Endothelial cell (in vitro differentiated cells): ENCODE measurements at regions not wholly inside any gene's neighbourhood (a gene's known extent, or its start where the extent isn't known, plus 50 kb on each side); places are given as distances from the start of the nearest gene placed in this dataset.
"Not testable (repeated sequence)": the region's sequence is repeated elsewhere in the genome, so short reads cannot be mapped to it uniquely, and the experiment has no call there.

Source experiments
- DNase-seq: peaks from one replicate; pipeline ENCODE4 v3.0.0; 2021; ENCODE audit warnings: low spot score
- H3K27ac Mint-ChIP-seq: one replicate; pipeline ENCODE4 v1.8.0; 2021; ENCODE audit warnings: mixed read lengths, inconsistent platforms; ENCODE audit not compliant: unreplicated experiment
- H3K27me3 Mint-ChIP-seq: one replicate; pipeline ENCODE4 v1.8.0; 2021; ENCODE audit warnings: mild to moderate bottlenecking, moderate library complexity, mixed read lengths, inconsistent platforms; ENCODE audit not compliant: unreplicated experiment
- H3K36me3 Mint-ChIP-seq: one replicate; pipeline ENCODE4 v1.8.0; 2021; ENCODE audit warnings: mild to moderate bottlenecking, low read depth, mixed read lengths, inconsistent platforms; ENCODE audit not compliant: unreplicated experiment
- H3K4me1 Mint-ChIP-seq: one replicate; pipeline ENCODE4 v1.8.0; 2021; ENCODE audit warnings: mild to moderate bottlenecking, mixed read lengths, inconsistent platforms; ENCODE audit not compliant: unreplicated experiment
- H3K4me3 Mint-ChIP-seq: one replicate; pipeline ENCODE4 v1.8.0; 2021; ENCODE audit warnings: mild to moderate bottlenecking, mixed read lengths, inconsistent platforms; ENCODE audit not compliant: unreplicated experiment
- H3K9me3 Mint-ChIP-seq: one replicate; pipeline ENCODE4 v1.8.0; 2021; ENCODE audit warnings: mixed read lengths, inconsistent platforms; ENCODE audit not compliant: unreplicated experiment
- CTCF ChIP-seq: fragments of 200-600 bp; sonication (generic); IDR thresholded peaks from one replicate; pipeline ENCODE4 v1.5.0; 2021; ENCODE audit warnings: antibody characterized with exemption; ENCODE audit not compliant: unreplicated experiment

DNA sequence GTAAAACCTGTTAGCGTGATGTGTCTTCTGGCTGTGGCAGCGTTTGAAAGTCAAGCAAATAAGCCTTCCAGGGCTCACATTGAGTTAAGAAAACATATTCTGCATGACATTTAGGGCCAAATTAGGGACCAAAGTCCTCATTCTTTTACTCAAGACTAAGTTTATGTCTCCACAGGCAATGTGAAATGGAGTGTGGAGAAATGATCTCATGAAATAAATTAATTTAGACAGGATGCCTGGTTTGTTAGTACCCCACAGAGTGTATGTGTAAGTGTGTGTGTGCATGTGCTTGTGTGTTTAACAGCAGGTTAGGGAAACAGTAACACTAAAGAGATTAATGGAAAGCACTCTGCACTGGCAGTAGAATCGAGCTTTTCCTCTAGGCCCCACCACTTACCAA, 82.9 kb upstream of the SNX2 start:
- Mint-ChIP-seq H3K27ac (no peak overlapping the region), H3K27me3 (peaks cover 2% of the 10 kb centered on the region)
- no peak for TF ChIP-seq CTCF

GRCh38 chr5:122693963-122694362, 80.9 kb upstream of the SNX2 start:
- no peaks in the 10 kb centered on the region for H3K36me3 Mint-ChIP-seq
- no peaks in the 10 kb centered on the region for H3K9me3 Mint-ChIP-seq

More for the DNA sequence above, 82.9 kb upstream of the SNX2 start:
- H3K4me3 Mint-ChIP-seq: no peak overlapping the region
- no peaks in the 10 kb centered on the region for H3K4me1 Mint-ChIP-seq
- DNase-seq: no peak
- no peaks in the 10 kb centered on the region for H3K36me3 Mint-ChIP-seq
- H3K9me3 Mint-ChIP-seq: no peaks in the 10 kb centered on the region

DNA sequence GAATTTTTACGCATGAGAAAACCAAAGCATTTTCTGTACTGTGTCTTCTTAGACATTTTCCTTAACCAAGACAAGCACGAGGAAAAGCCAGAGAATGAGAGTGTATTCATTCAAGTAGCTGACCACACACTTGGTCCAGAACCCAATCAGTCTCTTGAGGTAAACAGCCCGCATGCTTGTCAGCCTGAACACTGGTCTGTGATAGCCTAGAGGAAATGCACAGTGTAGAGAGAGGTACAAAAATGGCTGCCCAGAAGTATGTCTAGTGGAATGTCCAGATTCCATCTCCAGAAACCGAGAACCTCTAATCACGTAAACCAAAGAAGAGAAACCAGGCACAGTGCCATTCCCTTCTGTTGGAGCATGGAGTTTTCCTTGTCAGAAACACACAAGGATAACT, 80.0 kb upstream of the SNX2 start:
- Mint-ChIP-seq H3K36me3 (no peaks in the 10 kb centered on the region), H3K27ac (no peak overlapping the region), H3K4me1 (no peaks in the 10 kb centered on the region), H3K9me3 (no peaks in the 10 kb centered on the region), H3K4me3 (no peak overlapping the region), H3K27me3 (peaks cover 2% of the 10 kb centered on the region)
- TF ChIP-seq CTCF: no peak
- no peak for DNase-seq

More at GRCh38 chr5:122693963-122694362, 80.9 kb upstream of the SNX2 start:
- peaks cover 2% of the 10 kb centered on the region for H3K27me3 Mint-ChIP-seq
- no peak for TF ChIP-seq CTCF
- no peak overlapping the region for H3K4me3 Mint-ChIP-seq
- DNase-seq: no peak
- no peaks in the 10 kb centered on the region for H3K4me1 Mint-ChIP-seq
- H3K27ac Mint-ChIP-seq: no peak overlapping the region

- H3K27ac Mint-ChIP-seq, H3K27me3 Mint-ChIP-seq, H3K4me1 Mint-ChIP-seq, H3K9me3 Mint-ChIP-seq, H3K4me3 Mint-ChIP-seq, DNase-seq, H3K36me3 Mint-ChIP-seq: not testable (repeated sequence)
Measured at GRCh38 chr5:122696735-122697134, 78.1 kb upstream of the SNX2 start.

DNA sequence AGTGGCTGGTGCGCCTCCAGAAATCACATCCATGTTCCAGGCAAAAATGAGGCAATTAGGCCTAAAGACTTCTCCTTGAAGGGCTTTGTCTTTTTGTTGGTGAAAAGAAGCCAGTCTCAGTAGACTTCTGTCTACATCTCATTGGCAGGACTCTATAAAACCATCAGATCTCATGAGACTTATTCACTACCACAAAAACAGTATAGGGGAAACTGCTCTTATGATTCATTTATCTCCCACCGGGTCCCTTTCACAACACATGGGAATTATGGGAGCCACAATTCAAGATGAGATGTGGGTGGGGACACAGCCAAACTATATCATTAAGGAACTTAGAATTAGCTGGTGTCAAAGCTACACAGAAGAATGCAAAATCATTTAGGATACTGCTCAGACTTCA, 77.7 kb upstream of the SNX2 start:
- TF ChIP-seq CTCF: no peak
- H3K27ac Mint-ChIP-seq: no peak overlapping the region
- no peaks in the 10 kb centered on the region for H3K4me1 Mint-ChIP-seq
- H3K27me3 Mint-ChIP-seq: peaks cover 2% of the 10 kb centered on the region
- H3K9me3 Mint-ChIP-seq: no peaks in the 10 kb centered on the region
- DNase-seq: no peak
- no peaks in the 10 kb centered on the region for H3K36me3 Mint-ChIP-seq
- no peak overlapping the region for H3K4me3 Mint-ChIP-seq

DNA sequence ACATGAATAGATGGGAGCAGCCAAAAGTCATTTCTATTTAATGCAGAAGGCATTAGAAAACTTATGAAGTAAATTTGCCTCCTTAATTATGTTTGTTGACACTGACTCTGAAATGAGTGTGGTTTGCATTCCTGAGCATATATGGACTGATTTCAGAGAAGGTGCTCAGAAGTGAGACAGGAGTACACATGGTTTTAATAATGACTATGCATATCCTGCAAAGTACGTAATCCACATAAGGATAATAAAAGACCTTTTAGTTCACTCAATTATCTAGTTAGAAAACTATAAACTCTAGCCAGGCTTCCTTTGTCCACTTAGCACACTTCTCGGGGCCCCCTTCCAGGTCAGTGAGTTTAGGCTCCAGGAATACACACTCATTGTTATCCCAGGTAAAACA, 75.7 kb upstream of the SNX2 start:
- Mint-ChIP-seq H3K9me3 (no peaks in the 10 kb centered on the region), H3K4me3 (no peak overlapping the region), H3K27ac (no peak overlapping the region), H3K36me3 (no peaks in the 10 kb centered on the region), H3K4me1 (peaks cover 19% of the 10 kb centered on the region), H3K27me3 (peaks cover 5% of the 10 kb centered on the region)
- DNase-seq: no peak
- TF ChIP-seq CTCF: no peak
